ENCODE measurements at regions not wholly inside any gene's neighbourhood (a gene's known extent, or its start where the extent isn't known, plus 50 kb on each side); places are given as distances from the start of the nearest gene placed in this dataset.

DNA sequence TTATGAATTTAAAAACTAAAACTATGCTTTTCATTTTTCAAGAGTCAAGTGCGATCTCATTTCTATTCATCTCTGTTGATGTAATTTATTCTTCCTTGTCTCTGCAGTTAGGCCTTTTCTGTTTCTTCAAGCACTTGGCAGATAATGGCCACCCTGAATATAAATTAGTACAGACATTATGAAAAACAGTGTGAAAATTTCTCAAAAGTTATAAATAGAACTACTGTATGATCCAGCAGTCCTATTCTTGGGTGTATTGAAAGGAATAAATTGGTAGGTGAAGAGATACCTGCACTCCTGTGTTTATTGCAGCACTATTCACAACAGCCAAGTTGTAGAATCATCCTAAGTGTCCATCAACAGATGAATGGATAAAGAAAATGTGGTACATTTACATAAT, 248.3 kb downstream of the DOK5 start:
- Histone ChIP-seq H3K14ac (ENCODE audit: insufficient read depth, low read length) (no peak overlapping the region), H3K27me3 (ENCODE audit: insufficient read depth, low read length) (no peaks in the 10 kb centered on the region), H3K56ac (ENCODE audit: insufficient read length, low read depth, low read length) (no peak overlapping the region), H4K8ac (replicated peaks; ENCODE audit: insufficient read length, low read depth, low read length) (no peak overlapping the region), H3K9ac (ENCODE audit: extremely low read depth, insufficient read length, low read length) (no peak overlapping the region), H3K4me1 (ENCODE audit: insufficient read depth, low read length) (peaks cover 6% of the 10 kb centered on the region), H2BK12ac (ENCODE audit: insufficient read length, low read depth, low read length) (no peak overlapping the region), H3T11ph (ENCODE audit: low read length) (no peak overlapping the region), H3K9me3 (ENCODE audit: control insufficient read depth, low read depth, low read length) (no peaks in the 10 kb centered on the region), H4K5ac (ENCODE audit: insufficient read length, low read depth, low read length) (no peak overlapping the region), H2BK15ac (ENCODE audit: low read depth, low read length) (no peak overlapping the region), H3K18ac (ENCODE audit: insufficient read length, low read depth, low read length) (no peak overlapping the region), H2AFZ (ENCODE audit: low read length) (no peak overlapping the region), H4K91ac (ENCODE audit: insufficient read length, low read depth, low read length) (no peak overlapping the region), H2AK5ac (ENCODE audit: insufficient read length, low read length) (no peak overlapping the region), H2BK5ac (ENCODE audit: insufficient read length, low read length) (no peak overlapping the region), H3K23me2 (ENCODE audit: insufficient read length, low read depth, low read length, poor library complexity, severe bottlenecking) (no peaks in the 10 kb centered on the region), H3K79me1 (ENCODE audit: insufficient read depth, low read depth, low read length, poor library complexity, severe bottlenecking) (no peaks in the 10 kb centered on the region), H3K4me2 (ENCODE audit: insufficient read depth, insufficient read length, low read length) (no peak overlapping the region), H3K27ac (ENCODE audit: insufficient read length, low read depth, low read length) (no peak overlapping the region), H3K23ac (ENCODE audit: insufficient read length, low read depth, low read length) (no peak overlapping the region), H2BK20ac (ENCODE audit: low read depth, low read length, poor library complexity, severe bottlenecking) (no peak overlapping the region), H3K79me2 (ENCODE audit: insufficient read depth, low read length) (no peaks in the 10 kb centered on the region), H4K20me1 (ENCODE audit: control insufficient read depth, insufficient read depth, insufficient read length) (no peaks in the 10 kb centered on the region), H2BK120ac (ENCODE audit: low read depth, low read length, poor library complexity, severe bottlenecking) (no peak overlapping the region), H3K4ac (ENCODE audit: low read depth, low read length) (no peak overlapping the region)
- no peak for DNase-seq
- no peak overlapping the region for H3K4me3 Mint-ChIP-seq
- peaks cover 0 to 12% (median 2%) of the 10 kb centered on the region in 3 experiments; a peak in 3 of 7 replicates for H3K36me3 Mint-ChIP-seq (ENCODE audit: insufficient read depth in 1 of 3, low read depth in 3 of 3)
- TF ChIP-seq, protein P1, sequence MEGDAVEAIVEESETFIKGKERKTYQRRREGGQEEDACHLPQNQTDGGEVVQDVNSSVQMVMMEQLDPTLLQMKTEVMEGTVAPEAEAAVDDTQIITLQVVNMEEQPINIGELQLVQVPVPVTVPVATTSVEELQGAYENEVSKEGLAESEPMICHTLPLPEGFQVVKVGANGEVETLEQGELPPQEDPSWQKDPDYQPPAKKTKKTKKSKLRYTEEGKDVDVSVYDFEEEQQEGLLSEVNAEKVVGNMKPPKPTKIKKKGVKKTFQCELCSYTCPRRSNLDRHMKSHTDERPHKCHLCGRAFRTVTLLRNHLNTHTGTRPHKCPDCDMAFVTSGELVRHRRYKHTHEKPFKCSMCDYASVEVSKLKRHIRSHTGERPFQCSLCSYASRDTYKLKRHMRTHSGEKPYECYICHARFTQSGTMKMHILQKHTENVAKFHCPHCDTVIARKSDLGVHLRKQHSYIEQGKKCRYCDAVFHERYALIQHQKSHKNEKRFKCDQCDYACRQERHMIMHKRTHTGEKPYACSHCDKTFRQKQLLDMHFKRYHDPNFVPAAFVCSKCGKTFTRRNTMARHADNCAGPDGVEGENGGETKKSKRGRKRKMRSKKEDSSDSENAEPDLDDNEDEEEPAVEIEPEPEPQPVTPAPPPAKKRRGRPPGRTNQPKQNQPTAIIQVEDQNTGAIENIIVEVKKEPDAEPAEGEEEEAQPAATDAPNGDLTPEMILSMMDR (conservative IDR thresholded peaks at IDR 0.05) = no peak
- H3K4me1 Mint-ChIP-seq = peaks cover 24 to 29% of the 10 kb centered on the region in 2 experiments
- WGBS (ENCODE audit: extremely low coverage, insufficient read length, low lambda C conversion rate) = no CpG with 5 or more reads among the region's 1 CpG
- no peak overlapping the region for H3K27ac Mint-ChIP-seq
- peaks cover 9 to 12% of the 10 kb centered on the region in 2 experiments for H3K9me3 Mint-ChIP-seq
- H3K27me3 Mint-ChIP-seq (ENCODE audit: low read depth) = no peaks in the 10 kb centered on the region

Data from H9 (cell line).